ENCODE measurements at regions not wholly inside any gene's neighbourhood (a gene's known extent, or its start where the extent isn't known, plus 50 kb on each side); places are given as distances from the start of the nearest gene placed in this dataset.
A peak's percentile ranks its signal among the peaks of the same experiment; 100 is the strongest.

DNA sequence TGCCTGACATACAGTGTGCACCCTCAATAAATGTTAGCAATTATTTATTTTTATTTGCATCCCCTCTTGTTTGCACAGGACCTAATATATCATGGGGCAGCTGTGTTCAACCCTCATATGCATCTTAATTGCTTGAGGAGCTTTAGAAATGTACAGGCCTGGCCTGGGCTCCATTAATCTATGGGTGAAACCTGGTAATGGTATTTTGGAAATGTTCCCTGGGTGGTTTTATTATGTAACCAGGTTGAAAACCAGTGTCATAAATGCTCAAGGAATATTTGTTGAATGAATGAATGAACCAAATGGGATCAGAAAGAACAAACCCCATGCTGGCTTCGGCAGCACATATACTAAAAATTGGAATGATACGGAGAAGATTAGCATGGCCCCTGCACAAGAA is 84.0 kb upstream of the PICALM start:
- Histone ChIP-seq H3K9me3 (no peaks in the 10 kb centered on the region), H3K27me3 (no peaks in the 10 kb centered on the region), H3K27ac (peak overlapping the region in 3 of 4 donors; percentile 79 to 86 (median 81)), H3K36me3 (no peaks in the 10 kb centered on the region), H3K4me1 (peaks cover 16 to 70% (median 22%) of the 10 kb centered on the region in 3 donors), H3K4me3 (no peak overlapping the region)
- TF ChIP-seq, protein P1, sequence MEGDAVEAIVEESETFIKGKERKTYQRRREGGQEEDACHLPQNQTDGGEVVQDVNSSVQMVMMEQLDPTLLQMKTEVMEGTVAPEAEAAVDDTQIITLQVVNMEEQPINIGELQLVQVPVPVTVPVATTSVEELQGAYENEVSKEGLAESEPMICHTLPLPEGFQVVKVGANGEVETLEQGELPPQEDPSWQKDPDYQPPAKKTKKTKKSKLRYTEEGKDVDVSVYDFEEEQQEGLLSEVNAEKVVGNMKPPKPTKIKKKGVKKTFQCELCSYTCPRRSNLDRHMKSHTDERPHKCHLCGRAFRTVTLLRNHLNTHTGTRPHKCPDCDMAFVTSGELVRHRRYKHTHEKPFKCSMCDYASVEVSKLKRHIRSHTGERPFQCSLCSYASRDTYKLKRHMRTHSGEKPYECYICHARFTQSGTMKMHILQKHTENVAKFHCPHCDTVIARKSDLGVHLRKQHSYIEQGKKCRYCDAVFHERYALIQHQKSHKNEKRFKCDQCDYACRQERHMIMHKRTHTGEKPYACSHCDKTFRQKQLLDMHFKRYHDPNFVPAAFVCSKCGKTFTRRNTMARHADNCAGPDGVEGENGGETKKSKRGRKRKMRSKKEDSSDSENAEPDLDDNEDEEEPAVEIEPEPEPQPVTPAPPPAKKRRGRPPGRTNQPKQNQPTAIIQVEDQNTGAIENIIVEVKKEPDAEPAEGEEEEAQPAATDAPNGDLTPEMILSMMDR (IDR thresholded peaks at IDR 0.05) = no peak
- TF ChIP-seq POLR2A (IDR thresholded peaks at IDR 0.05) (no peak), POLR2AphosphoS5 (IDR thresholded peaks at IDR 0.05) (no peak), EP300 (IDR thresholded peaks at IDR 0.05) (no peak)
- 92 to 100% methylated on average over 1 to 2 of the region's 2 CpGs for WGBS, 2 donors (ENCODE audit: low coverage in 1 of 2)
- no peak for ATAC-seq

DNA sequence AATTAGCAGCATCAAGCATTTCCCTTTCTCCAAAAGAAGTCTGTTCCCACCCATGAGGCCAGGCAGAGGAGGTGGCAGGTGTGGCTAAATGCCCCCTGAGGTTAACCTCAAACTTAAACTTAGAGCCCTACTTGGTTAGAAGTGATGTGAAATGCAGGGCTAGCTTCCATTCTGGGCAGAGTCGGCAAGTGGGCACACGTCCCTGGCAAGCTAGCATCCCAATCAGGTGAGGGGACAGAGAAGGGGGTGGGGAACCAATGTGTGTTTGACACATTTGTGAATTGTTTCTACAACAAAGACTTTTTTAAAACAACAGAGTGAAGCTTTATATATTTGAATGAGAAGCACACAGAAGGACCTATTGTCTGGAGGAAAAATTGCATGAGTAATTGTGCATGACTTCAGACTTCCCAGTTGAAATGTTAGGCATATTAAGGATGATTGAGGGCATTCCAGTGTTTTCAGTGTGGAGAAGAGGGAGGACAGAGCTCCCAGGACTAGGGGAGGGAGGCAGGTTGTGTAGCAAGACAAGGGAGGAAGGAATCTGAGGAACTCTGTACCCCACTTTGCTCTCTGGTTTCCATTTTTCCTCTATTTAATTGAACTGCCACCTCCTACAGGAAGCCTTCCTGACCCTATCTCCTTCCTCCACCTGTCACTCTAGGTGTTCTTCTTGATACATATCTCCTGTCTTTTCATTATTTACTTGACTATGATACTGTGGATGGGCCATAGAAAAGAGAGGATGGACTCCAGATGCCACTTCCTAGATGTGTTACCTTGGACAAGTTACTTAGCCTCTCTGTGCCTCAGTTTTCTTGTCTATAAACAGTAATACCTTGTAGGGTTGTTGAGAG is 83.3 kb upstream of the PICALM start:
- no peaks in the 10 kb centered on the region for H3K9me3 ChIP-seq
- ATAC-seq = peak; percentile 37
- peak overlapping the region; percentile 70 to 86 (median 80) for H3K27ac ChIP-seq
- no peaks in the 10 kb centered on the region for H3K27me3 ChIP-seq
- no peak overlapping the region for H3K4me3 ChIP-seq
- WGBS, 2 donors (ENCODE audit: low coverage in 1 of 2) = 8% methylated on average over 2 of the region's 2 CpGs; no CpG with 5 or more reads in 1 of the 2 donors
- TF ChIP-seq, protein P1 (IDR thresholded peaks at IDR 0.05) = no peak
- TF ChIP-seq EP300 (IDR thresholded peaks at IDR 0.05) (no peak), POLR2A (IDR thresholded peaks at IDR 0.05) (no peak), POLR2AphosphoS5 (IDR thresholded peaks at IDR 0.05) (no peak)
- H3K36me3 ChIP-seq = no peaks in the 10 kb centered on the region
- H3K4me1 ChIP-seq = peaks cover 16 to 70% (median 22%) of the 10 kb centered on the region in 3 donors

DNA sequence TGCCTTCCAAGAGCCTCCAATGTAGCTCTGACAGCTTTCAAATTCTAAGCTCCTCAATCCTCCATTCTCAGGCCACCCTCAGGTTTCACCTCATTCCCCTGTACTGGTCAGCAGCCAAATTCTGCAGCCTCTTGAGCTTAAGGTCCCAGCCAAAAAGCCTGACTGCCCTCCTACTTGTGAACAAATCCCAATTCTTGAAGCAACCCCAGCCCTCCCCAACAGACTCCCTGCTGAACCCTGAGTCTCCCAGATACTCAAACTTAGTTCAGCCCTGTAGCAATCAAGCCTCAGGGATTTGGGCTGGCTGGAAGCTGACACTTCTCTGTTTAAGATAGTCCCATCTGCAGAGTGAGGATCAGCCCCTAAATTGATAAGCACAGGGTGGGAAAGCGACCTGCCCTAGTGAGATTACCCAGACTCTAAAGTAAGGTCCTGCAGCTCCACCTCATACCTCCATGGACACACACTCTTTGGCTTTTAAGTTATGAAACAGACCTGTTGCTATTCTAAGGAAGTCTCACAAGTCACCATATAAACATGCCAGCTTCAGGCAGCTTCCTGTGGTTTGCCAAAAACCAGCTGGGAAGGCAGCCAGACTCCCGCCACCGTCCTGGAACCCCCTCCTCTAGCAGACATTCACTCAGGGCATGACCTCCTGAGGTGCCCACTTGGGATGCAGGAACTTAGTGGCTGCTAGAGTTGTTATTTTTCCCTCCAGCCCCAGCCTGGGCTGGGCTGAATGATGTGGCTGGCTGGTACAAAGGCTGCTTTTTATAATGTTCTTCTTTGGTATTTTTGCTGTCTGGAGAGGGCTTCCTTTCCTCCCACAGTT is 82.5 kb upstream of the PICALM start:
- WGBS, 2 donors (ENCODE audit: low coverage in 1 of 2) = 0% methylated on average over 2 to 3 of the region's 3 CpGs
- H3K27ac ChIP-seq = peak overlapping the region; percentile 70 to 86 (median 80)
- no peaks in the 10 kb centered on the region for H3K9me3 ChIP-seq
- peaks cover 16 to 65% (median 22%) of the 10 kb centered on the region in 3 donors for H3K4me1 ChIP-seq
- peak; percentile 76 for ATAC-seq
- H3K4me3 ChIP-seq = no peak overlapping the region
- no peaks in the 10 kb centered on the region for H3K36me3 ChIP-seq
- TF ChIP-seq, protein P1 (IDR thresholded peaks at IDR 0.05) = no peak
- TF ChIP-seq POLR2AphosphoS5 (IDR thresholded peaks at IDR 0.05) (peak; percentile 63), POLR2A (IDR thresholded peaks at IDR 0.05) (no peak)
- H3K27me3 ChIP-seq = no peaks in the 10 kb centered on the region

DNA sequence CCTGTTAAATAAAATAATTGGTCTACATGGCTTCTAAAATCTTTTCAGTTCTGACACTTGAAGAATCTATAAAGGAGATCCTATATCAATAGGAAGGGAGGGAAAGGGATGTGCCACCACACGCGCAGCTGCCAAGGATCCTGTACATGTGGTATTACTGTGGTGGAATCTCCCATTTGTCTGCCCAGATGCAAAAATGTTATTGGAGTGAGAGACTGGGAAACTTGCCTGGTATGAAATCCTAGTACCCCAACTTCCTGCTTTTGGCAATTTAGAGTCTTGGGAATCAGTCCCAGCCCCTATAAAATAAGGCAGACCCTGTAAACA is 81.9 kb upstream of the PICALM start:
- 43 to 63% methylated on average over 2 of the region's 2 CpGs for WGBS, 2 donors (ENCODE audit: low coverage in 1 of 2)
- no peak for ATAC-seq
- no peaks in the 10 kb centered on the region for H3K36me3 ChIP-seq
- peak overlapping the region; percentile 70 to 86 (median 80) for H3K27ac ChIP-seq
- TF ChIP-seq POLR2AphosphoS5 (IDR thresholded peaks at IDR 0.05) (no peak), EP300 (IDR thresholded peaks at IDR 0.05) (no peak), POLR2A (IDR thresholded peaks at IDR 0.05) (no peak)
- TF ChIP-seq, protein P1 (IDR thresholded peaks at IDR 0.05) = no peak
- H3K9me3 ChIP-seq = no peaks in the 10 kb centered on the region
- H3K4me3 ChIP-seq = no peak overlapping the region
- H3K27me3 ChIP-seq = no peaks in the 10 kb centered on the region
- H3K4me1 ChIP-seq = peaks cover 16 to 59% (median 22%) of the 10 kb centered on the region in 3 donors

Data from gastroesophageal sphincter (tissue), 4 donors.